Activated T-helper 1 cell treated with anti-CD3 and anti-CD28 coated beads, Interleukin-12 subunit alpha, Interleukin-12 subunit beta, Interleukin-2, Interleukin-4 antibody, amounts not matched to agents 30 ng/mL and 10 ng/mL and 1 ng/mL, durations not matched to agents 14 hours and 24 hours and 36 hours (primary cell): ENCODE measurements at regions not wholly inside any gene's neighbourhood (a gene's known extent, or its start where the extent isn't known, plus 50 kb on each side); places are given as distances from the start of the nearest gene placed in this dataset.

Experiments
- DNase-seq: peaks from one replicate; pipeline ENCODE4 v3.0.0; 2021; ENCODE audit warnings: low spot score
- H3K27ac Mint-ChIP-seq: one replicate; pipeline ENCODE4 v1.8.0; 2021; ENCODE audit warnings: mild to moderate bottlenecking, mixed read lengths
- H3K27me3 Mint-ChIP-seq: one replicate; pipeline ENCODE4 v1.8.0; 2022; ENCODE audit warnings: mild to moderate bottlenecking, moderate library complexity, mixed read lengths; ENCODE audit not compliant: insufficient read depth
- H3K36me3 Mint-ChIP-seq: one replicate; pipeline ENCODE4 v1.8.0; 2021; ENCODE audit warnings: low read depth, mixed read lengths
- H3K4me1 Mint-ChIP-seq: one replicate; pipeline ENCODE4 v1.8.0; 2021; ENCODE audit warnings: low read depth, mixed read lengths
- H3K4me3 Mint-ChIP-seq: one replicate; pipeline ENCODE4 v1.8.0; 2021; ENCODE audit warnings: mild to moderate bottlenecking, moderate library complexity, mixed read lengths
- H3K9me3 Mint-ChIP-seq: one replicate; pipeline ENCODE4 v1.8.0; 2021; ENCODE audit warnings: mixed read lengths
- intact Hi-C: fragments of 100-400 bp; cut with micrococcal nuclease; formaldehyde crosslinking; loops from one replicate; pipeline ENCODE4 v1.15.1; 2024

DNA sequence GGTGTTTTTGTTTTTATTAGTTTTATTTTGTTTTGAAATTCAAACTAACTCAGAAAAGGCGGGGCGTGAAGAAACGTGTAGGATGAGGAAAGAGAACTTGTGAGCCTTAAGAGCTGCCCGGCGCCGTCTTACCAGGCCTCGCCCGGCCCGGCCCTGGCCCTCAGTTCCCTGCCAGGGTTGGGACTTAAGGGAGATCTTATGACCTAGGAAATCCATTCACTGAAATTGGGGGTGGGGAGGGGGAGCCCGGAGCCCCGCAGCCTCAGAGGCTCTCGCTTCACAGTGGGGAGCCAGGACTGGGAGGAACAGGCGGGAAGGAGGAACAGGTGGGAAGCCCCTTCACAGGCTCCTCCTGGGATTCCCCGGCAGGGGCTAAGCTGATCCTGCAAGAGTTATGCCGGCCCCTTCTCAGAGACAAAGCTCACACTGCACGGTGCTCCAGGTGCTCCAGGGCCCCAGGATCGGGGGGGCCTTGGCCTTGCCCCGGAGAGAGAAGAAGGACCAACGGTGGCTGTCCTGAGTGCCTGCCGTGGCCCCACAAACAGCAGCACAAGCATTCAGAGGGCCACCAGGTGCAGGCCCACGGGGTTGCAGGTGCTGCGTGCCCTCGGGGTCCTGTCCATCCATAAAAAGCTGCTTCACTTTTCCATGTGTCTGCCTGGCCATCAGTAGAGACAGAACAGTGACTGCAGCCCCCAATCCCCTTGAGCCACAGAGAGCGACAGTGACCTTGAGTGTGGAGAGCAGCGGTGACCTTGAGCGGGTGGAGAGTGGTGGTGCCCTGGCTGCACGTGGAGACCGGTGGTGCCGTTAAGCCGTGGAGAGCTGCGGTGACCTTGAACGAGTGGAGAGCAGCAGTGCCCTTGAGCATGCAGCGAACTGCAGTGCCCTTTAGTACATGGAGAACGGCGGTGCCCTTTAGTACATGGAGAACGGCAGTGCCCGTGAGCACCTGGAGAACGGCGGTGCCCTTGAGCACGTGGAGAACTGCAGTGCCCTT is 152.7 kb downstream of the DLL1 start:
- Mint-ChIP-seq H3K9me3 (peaks cover 3% of the 10 kb centered on the region), H3K4me1 (no peaks in the 10 kb centered on the region), H3K36me3 (no peaks in the 10 kb centered on the region), H3K27me3 (peaks cover 1% of the 10 kb centered on the region), H3K4me3 (no peak overlapping the region), H3K27ac (no peak overlapping the region)
- no peak for DNase-seq
- intact Hi-C loops, result no loop called here

DNA sequence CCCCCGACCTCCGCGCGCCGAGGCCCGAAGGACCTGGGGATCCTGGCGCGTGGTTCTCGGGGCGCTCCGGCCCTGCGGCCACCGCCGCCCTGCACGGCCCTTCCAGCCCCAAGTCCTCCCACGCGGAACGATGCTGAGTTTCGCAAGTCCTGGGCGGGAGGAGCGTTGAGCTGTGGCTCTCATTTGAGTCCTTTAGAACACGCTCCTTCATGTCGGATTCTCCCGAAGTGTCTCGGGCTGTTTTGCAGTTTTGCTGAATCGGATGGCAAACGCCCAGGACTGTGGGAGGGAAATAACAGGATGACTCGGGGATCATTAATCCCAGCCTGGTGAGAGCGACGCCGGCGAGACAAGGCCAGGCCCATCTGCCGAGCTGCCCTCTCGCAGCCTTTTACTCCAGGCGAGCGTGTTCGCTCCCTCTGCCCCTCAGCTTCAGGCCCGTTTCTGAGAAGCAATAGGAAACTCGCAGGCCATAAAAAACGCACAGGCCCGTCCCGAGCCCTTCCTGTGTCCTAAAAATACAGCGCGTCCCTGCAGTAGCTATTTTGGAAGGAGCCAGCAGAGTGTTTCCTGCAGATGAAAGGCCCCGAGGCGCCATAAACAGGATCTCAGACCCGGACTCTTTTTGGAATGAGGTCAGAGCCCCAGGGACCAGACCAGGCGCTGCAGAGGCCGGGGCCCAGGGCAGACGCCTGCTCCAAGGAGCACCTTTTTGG is 153.5 kb downstream of the DLL1 start:
- Mint-ChIP-seq H3K4me1 (no peaks in the 10 kb centered on the region), H3K27ac (no peak overlapping the region), H3K9me3 (no peaks in the 10 kb centered on the region), H3K4me3 (no peak overlapping the region), H3K36me3 (no peaks in the 10 kb centered on the region), H3K27me3 (peaks cover 1% of the 10 kb centered on the region)
- intact Hi-C loops, result no loop called here
- DNase-seq, result no peak

DNA sequence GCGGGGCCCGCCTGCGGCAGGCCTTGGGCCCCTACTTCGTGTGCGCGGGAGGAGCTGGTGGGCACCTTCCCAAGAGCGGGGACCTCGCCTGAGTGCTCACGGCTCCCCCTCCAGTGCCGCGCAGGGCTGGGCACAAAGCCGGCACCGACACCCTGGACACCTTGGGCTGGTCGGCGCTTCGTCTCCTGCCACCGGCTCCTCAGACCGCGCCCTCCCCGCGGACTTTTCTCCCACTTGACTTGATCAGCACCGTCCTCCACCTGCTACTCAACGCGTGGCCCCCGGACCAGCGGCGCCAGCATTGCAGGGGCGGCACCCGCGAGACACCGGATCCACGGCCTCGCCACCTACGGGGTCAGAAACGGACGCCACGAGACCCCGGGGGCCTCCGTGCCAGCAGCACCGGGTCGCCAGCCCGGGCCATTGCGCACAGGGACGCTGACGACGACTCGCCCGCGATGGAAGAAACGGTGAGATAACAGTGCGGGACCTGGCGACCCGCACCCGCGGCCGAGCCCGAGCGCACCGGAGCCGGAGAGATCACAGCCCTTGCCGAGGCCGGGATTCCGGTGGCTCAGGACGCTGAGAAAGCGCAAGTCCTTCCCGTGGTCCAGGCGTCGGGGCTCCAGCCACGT is 154.2 kb downstream of the DLL1 start:
- DNase-seq, result no peak
- peaks cover 1% of the 10 kb centered on the region for H3K27me3 Mint-ChIP-seq

GRCh38 chr6:170135821-170136471 is 154.9 kb downstream of the DLL1 start:
- H3K27me3 Mint-ChIP-seq, result peaks cover 1% of the 10 kb centered on the region
- no peaks in the 10 kb centered on the region for H3K9me3 Mint-ChIP-seq
- DNase-seq, result no peak
- no peaks in the 10 kb centered on the region for H3K4me1 Mint-ChIP-seq
- intact Hi-C loops, result no loop called here
- no peak overlapping the region for H3K4me3 Mint-ChIP-seq
- no peak overlapping the region for H3K27ac Mint-ChIP-seq
- no peaks in the 10 kb centered on the region for H3K36me3 Mint-ChIP-seq

More for the DNA sequence above, 154.2 kb downstream of the DLL1 start:
- Mint-ChIP-seq H3K4me3 (no peak overlapping the region), H3K27ac (no peak overlapping the region), H3K4me1 (no peaks in the 10 kb centered on the region), H3K9me3 (no peaks in the 10 kb centered on the region), H3K36me3 (no peaks in the 10 kb centered on the region)
- intact Hi-C loops, result no loop called here

- intact Hi-C loops, result no loop called here
- no peak for DNase-seq
- no peaks in the 10 kb centered on the region for H3K36me3 Mint-ChIP-seq
These were observed 155.4 kb downstream of the DLL1 start for GRCh38 chr6:170135461-170135820.

DNA sequence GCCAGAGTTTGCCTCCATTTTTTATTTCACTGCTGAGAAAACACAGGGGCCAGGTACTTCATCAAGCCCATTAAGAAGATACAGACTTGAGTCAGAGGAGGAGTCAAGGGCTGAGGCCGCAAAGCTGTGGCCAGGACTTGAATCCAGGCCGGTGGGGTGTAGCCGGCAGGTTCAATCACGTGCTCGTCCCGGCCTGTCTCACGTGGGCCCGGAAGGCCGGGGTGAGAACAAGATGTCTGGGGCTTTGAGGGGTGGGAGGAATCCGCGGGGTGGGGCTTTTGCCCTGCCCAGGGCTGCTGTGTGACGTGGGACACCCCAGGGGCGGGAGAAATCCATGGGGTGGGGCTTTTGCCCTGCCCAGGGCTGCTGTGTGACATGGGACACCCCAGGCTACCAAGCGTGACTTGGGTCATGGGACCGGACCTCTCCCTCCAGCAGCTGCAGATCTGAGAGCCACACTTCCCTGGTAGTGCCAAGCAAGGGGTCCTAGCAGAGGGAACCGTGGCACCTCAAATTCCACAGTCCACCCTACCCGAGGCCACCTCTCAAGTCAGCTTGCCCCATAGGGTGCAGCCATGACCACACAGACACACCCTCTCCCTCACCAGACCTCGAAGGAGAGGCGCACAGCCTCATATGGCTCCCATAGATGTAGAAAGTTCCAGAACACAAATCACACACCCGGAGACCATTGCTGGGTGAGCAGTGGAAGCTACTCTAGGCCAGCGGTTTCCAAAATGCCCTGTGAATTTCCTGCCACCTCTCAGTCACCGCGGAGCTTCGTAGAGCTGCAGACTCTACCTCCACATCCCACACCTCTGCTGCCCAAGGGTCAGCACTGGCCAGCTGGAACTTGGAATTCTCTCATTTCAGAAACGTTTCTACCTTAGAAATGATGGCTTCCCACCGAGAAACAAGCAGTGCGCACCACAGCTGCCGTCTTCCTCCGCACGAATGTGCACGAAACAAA is 156.1 kb downstream of the DLL1 start:
- intact Hi-C loops, result no loop called here
- H3K9me3 Mint-ChIP-seq, result no peaks in the 10 kb centered on the region
- no peaks in the 10 kb centered on the region for H3K4me1 Mint-ChIP-seq
- no peak overlapping the region for H3K27ac Mint-ChIP-seq
- H3K27me3 Mint-ChIP-seq, result peaks cover 1% of the 10 kb centered on the region
- H3K36me3 Mint-ChIP-seq, result no peaks in the 10 kb centered on the region
- no peak overlapping the region for H3K4me3 Mint-ChIP-seq
- no peak for DNase-seq

More at GRCh38 chr6:170135461-170135820, 155.4 kb downstream of the DLL1 start:
- H3K4me3 Mint-ChIP-seq, result no peak overlapping the region
- H3K27ac Mint-ChIP-seq, result no peak overlapping the region
- H3K9me3 Mint-ChIP-seq, result no peaks in the 10 kb centered on the region
- no peaks in the 10 kb centered on the region for H3K4me1 Mint-ChIP-seq
- H3K27me3 Mint-ChIP-seq, result peaks cover 1% of the 10 kb centered on the region

- intact Hi-C loops, result no loop called here
- no peak overlapping the region for H3K27ac Mint-ChIP-seq
- no peak for DNase-seq
These were observed 156.8 kb downstream of the DLL1 start for GRCh38 chr6:170134031-170134470.

DNA sequence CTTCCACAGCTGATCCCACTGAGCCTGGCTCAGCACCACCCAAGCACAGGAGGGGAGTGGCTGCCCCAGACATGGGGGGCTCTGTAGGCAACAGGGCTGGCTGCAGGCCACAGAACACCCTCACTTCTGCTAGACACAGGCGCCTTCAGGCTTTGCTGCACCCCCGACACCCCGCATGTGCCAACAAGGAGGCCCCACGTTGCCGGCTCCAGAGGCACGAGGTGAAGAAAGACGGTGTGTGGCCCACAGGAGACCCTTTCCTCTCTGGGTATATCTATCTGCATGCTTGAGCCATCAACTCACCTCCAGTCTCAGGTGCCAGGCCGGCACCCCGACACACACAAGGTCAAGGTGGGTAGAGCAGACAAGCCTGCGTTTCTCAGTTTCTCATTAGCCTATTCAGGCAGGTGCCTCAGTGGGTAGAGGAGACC is 158.3 kb downstream of the DLL1 start:
- Mint-ChIP-seq H3K27ac (no peak overlapping the region), H3K36me3 (no peaks in the 10 kb centered on the region), H3K9me3 (no peaks in the 10 kb centered on the region), H3K4me3 (no peak overlapping the region), H3K4me1 (no peaks in the 10 kb centered on the region), H3K27me3 (no peaks in the 10 kb centered on the region)
- intact Hi-C loops, result no loop called here
- DNase-seq, result no peak

More at GRCh38 chr6:170134031-170134470, 156.8 kb downstream of the DLL1 start:
- H3K36me3 Mint-ChIP-seq, result no peaks in the 10 kb centered on the region
- H3K9me3 Mint-ChIP-seq, result no peaks in the 10 kb centered on the region
- H3K27me3 Mint-ChIP-seq, result peaks cover 1% of the 10 kb centered on the region
- H3K4me1 Mint-ChIP-seq, result no peaks in the 10 kb centered on the region
- H3K4me3 Mint-ChIP-seq, result no peak overlapping the region

DNA sequence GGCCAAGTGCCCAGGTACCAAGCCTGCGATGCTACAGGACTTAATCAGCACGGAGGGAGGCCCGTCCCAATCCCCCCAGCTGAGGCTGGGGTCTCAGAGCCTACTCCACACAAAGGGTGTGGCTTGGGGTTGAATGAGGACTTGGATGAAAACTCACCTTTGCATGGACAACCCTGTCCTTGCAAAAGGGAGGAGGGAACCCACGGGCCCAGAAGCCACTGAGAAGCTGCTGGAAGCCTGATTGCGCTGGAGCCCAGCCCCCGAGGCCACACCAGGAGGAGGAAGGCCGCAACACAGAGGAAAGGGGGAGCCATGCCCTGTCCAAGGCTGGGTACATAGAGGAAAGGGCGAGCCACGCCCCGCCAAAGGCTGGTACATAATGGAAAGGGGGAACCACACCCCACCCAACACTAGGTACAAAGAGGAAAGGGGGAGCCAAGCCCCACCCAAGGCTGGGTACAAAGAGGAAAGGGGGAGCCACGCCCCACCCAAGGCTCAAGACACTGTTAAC is 158.8 kb downstream of the DLL1 start:
- H3K36me3 Mint-ChIP-seq, result no peaks in the 10 kb centered on the region
- no peak for DNase-seq

GRCh38 chr6:170131351-170131750 is 159.5 kb downstream of the DLL1 start:
- Mint-ChIP-seq H3K27me3 (peaks cover 2% of the 10 kb centered on the region), H3K4me3 (no peak overlapping the region), H3K27ac (no peak overlapping the region), H3K4me1 (no peaks in the 10 kb centered on the region), H3K36me3 (no peaks in the 10 kb centered on the region), H3K9me3 (no peaks in the 10 kb centered on the region)
- DNase-seq, result no peak
- intact Hi-C loops, result no loop called here

More for the DNA sequence above, 158.8 kb downstream of the DLL1 start:
- Mint-ChIP-seq H3K27ac (no peak overlapping the region), H3K9me3 (no peaks in the 10 kb centered on the region), H3K27me3 (no peaks in the 10 kb centered on the region), H3K4me3 (no peak overlapping the region), H3K4me1 (no peaks in the 10 kb centered on the region)
- intact Hi-C loops, result no loop called here

GRCh38 chr6:170130771-170131241 is 160.1 kb downstream of the DLL1 start:
- Mint-ChIP-seq H3K4me3 (no peak overlapping the region), H3K27ac (no peak overlapping the region), H3K4me1 (no peaks in the 10 kb centered on the region), H3K27me3 (peaks cover 2% of the 10 kb centered on the region), H3K36me3 (no peaks in the 10 kb centered on the region), H3K9me3 (no peaks in the 10 kb centered on the region)
- DNase-seq, result no peak
- intact Hi-C loops, result no loop called here
